Neural cell (in vitro differentiated cells): ENCODE measurements at regions not wholly inside any gene's neighbourhood (a gene's known extent, or its start where the extent isn't known, plus 50 kb on each side); places are given as distances from the start of the nearest gene placed in this dataset.

Experiments
- H2AFZ ChIP-seq: fragments of 200-600, 300-800 bp; sonication (generic), shearing (Covaris generic); 2 replicates; pipeline ENCODE4 v1.6.0; 2014; ENCODE audit warnings: low read depth, mild to moderate bottlenecking, antibody characterized with exemption, low read length, moderate library complexity
- H3F3A ChIP-seq: fragments of 200-600 bp; shearing (Covaris generic); 2 replicates; pipeline ENCODE4 v1.6.1; 2016; ENCODE audit warnings: mild to moderate bottlenecking, moderate library complexity, mixed read lengths, antibody characterized with exemption, low read length; ENCODE audit not compliant: insufficient read depth, poor library complexity, severe bottlenecking
- H3K27ac ChIP-seq: fragments of 200-600, 300-800 bp; sonication (generic), shearing (Covaris generic); 2 replicates; pipeline ENCODE4 v1.5.1; 2014; ENCODE audit warnings: mild to moderate bottlenecking, low read length, moderate library complexity
- H3K27me3 ChIP-seq: fragments of 300-800, 200-600 bp; sonication (generic), shearing (Covaris generic); 2 replicates; pipeline ENCODE4 v1.6.0; 2014; ENCODE audit warnings: mild to moderate bottlenecking, low read depth, low read length, moderate library complexity; ENCODE audit not compliant: insufficient read depth
- H3K36me3 ChIP-seq: fragments of 300-800, 200-600 bp; sonication (generic), shearing (Covaris generic); 2 replicates; pipeline ENCODE4 v1.5.1; 2014; ENCODE audit warnings: mild to moderate bottlenecking, antibody characterized with exemption, low read length, moderate library complexity; ENCODE audit not compliant: insufficient read depth
- H3K4me2 ChIP-seq: fragments of 300-800, 200-600 bp; sonication (generic), shearing (Covaris generic); 2 replicates; pipeline ENCODE4 v1.6.0; 2014; ENCODE audit warnings: mild to moderate bottlenecking, low read length
- H3K4me3 ChIP-seq: fragments of 300-800, 200-600 bp; sonication (generic), shearing (Covaris generic); 2 replicates; pipeline ENCODE4 v1.5.1; 2014; ENCODE audit warnings: mild to moderate bottlenecking, low read length, moderate library complexity
- H3K79me2 ChIP-seq: fragments of 200-600 bp; shearing (Covaris generic); replicated peaks from 2 replicates; pipeline ENCODE4 v1.6.0; 2014; ENCODE audit warnings: mild to moderate bottlenecking, low read length, moderate library complexity; ENCODE audit not compliant: insufficient read depth
- H3K9ac ChIP-seq: fragments of 300-800, 200-600 bp; sonication (generic), shearing (Covaris generic); 2 replicates; pipeline ENCODE4 v1.6.1; 2016; ENCODE audit warnings: mild to moderate bottlenecking, low read length, mixed read lengths
- H3K9me2 ChIP-seq: fragments of 200-600 bp; shearing (Covaris generic); 2 replicates; pipeline ENCODE4 v1.6.1; 2016; ENCODE audit warnings: mild to moderate bottlenecking, low read length, mixed read lengths; ENCODE audit not compliant: insufficient read depth
- H3K9me3 ChIP-seq: fragments of 200-600, 300-800 bp; sonication (generic), shearing (Covaris generic); 2 replicates; pipeline ENCODE4 v1.6.1; 2016; ENCODE audit warnings: mild to moderate bottlenecking, mixed run types, low read length, moderate library complexity, mixed read lengths
- H4K20me1 ChIP-seq: fragments of 200-600 bp; shearing (Covaris generic); 2 replicates; pipeline ENCODE4 v1.6.1; 2016; ENCODE audit warnings: mild to moderate bottlenecking, mixed run types; ENCODE audit not compliant: insufficient read depth
- CTCF ChIP-seq: fragments of 450-650 bp; IDR thresholded peaks from 2 replicates; pipeline ENCODE4 v1.5.1; 2014; ENCODE audit warnings: antibody characterized with exemption, mild to moderate bottlenecking, moderate library complexity; ENCODE audit not compliant: poor library complexity, severe bottlenecking
- EP300 ChIP-seq: fragments of 450-650 bp; conservative IDR thresholded peaks from 2 replicates; pipeline ENCODE4 v1.6.1; 2014; ENCODE audit warnings: antibody characterized with exemption, mild to moderate bottlenecking, moderate library complexity; ENCODE audit not compliant: poor library complexity, severe bottlenecking
- EZH2 ChIP-seq: fragments of 200-600, 300-800 bp; shearing (Covaris generic), sonication (generic); IDR thresholded peaks from 2 replicates; pipeline ENCODE4 v1.6.1; 2014; ENCODE audit warnings: antibody characterized with exemption, low read length, borderline replicate concordance, mild to moderate bottlenecking; ENCODE audit not compliant: insufficient read depth, poor library complexity, severe bottlenecking
- MXI1 ChIP-seq: fragments of 450-650 bp; conservative IDR thresholded peaks from 2 replicates; pipeline ENCODE4 v1.6.1; 2014; ENCODE audit warnings: antibody characterized with exemption, mild to moderate bottlenecking; ENCODE audit not compliant: poor library complexity, severe bottlenecking
- POLR2AphosphoS5 ChIP-seq: IDR thresholded peaks from 2 replicates; pipeline ENCODE4 v1.6.1; 2012
- RAD21 ChIP-seq: fragments of 450-650 bp; conservative IDR thresholded peaks from 2 replicates; pipeline ENCODE4 v1.6.1; 2014; ENCODE audit warnings: antibody characterized with exemption, mild to moderate bottlenecking, moderate library complexity
- SMC3 ChIP-seq: fragments of 450-650 bp; conservative IDR thresholded peaks from 2 replicates; pipeline ENCODE4 v1.6.1; 2014; ENCODE audit warnings: antibody characterized with exemption, mild to moderate bottlenecking, moderate library complexity; ENCODE audit not compliant: poor library complexity
- TAF1 ChIP-seq: IDR thresholded peaks from 2 replicates; pipeline ENCODE4 v1.6.1; 2012; ENCODE audit warnings: low read depth
- TF ChIP-seq, protein P1 (sequence below): IDR thresholded peaks from 2 replicates; pipeline ENCODE4 v1.6.1; 2012; ENCODE audit warnings: borderline replicate concordance

DNA sequence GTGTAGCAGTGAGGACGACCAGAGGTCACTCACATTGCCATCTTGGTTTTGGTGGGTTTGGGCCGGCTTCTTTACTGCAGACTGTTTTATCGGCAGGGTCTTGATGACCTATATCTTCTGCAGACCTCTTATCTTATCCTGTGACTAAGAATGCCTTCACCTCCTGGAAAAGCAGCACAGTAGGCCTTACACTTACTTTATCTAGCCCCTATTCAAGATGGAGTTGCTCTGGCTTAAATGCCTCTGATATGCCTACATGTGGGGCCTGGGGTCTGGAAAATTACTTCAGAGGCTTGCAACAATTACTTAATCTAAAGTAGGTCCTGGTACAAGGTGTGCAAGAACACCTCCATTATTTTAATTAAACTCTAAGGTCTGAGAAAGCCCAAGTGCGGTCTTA, 86.9 kb upstream of the IL12B start:
- no peaks in the 10 kb centered on the region for H3K9me2 ChIP-seq
- H3K9me3 ChIP-seq, result no peaks in the 10 kb centered on the region
- no peaks in the 10 kb centered on the region for H4K20me1 ChIP-seq
- no peaks in the 10 kb centered on the region for H3K79me2 ChIP-seq
- no peaks in the 10 kb centered on the region for H3F3A ChIP-seq
- H3K27me3 ChIP-seq, result no peaks in the 10 kb centered on the region
- H3K36me3 ChIP-seq, result no peaks in the 10 kb centered on the region
- no peak overlapping the region for H3K9ac ChIP-seq
- no peak overlapping the region for H3K4me2 ChIP-seq
- H3K27ac ChIP-seq, result no peak overlapping the region
- H2AFZ ChIP-seq, result no peak overlapping the region
- TF ChIP-seq, protein P1, sequence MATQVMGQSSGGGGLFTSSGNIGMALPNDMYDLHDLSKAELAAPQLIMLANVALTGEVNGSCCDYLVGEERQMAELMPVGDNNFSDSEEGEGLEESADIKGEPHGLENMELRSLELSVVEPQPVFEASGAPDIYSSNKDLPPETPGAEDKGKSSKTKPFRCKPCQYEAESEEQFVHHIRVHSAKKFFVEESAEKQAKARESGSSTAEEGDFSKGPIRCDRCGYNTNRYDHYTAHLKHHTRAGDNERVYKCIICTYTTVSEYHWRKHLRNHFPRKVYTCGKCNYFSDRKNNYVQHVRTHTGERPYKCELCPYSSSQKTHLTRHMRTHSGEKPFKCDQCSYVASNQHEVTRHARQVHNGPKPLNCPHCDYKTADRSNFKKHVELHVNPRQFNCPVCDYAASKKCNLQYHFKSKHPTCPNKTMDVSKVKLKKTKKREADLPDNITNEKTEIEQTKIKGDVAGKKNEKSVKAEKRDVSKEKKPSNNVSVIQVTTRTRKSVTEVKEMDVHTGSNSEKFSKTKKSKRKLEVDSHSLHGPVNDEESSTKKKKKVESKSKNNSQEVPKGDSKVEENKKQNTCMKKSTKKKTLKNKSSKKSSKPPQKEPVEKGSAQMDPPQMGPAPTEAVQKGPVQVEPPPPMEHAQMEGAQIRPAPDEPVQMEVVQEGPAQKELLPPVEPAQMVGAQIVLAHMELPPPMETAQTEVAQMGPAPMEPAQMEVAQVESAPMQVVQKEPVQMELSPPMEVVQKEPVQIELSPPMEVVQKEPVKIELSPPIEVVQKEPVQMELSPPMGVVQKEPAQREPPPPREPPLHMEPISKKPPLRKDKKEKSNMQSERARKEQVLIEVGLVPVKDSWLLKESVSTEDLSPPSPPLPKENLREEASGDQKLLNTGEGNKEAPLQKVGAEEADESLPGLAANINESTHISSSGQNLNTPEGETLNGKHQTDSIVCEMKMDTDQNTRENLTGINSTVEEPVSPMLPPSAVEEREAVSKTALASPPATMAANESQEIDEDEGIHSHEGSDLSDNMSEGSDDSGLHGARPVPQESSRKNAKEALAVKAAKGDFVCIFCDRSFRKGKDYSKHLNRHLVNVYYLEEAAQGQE, result no peak
- TF ChIP-seq MXI1 (no peak), SMC3 (no peak), EP300 (no peak), RAD21 (no peak), POLR2AphosphoS5 (no peak), CTCF (no peak), EZH2 (no peak), TAF1 (no peak)
- no peak overlapping the region for H3K4me3 ChIP-seq

- Histone ChIP-seq H3K4me3 (no peak overlapping the region), H3K27ac (no peak overlapping the region), H3K4me2 (no peak overlapping the region), H3K9me3 (no peaks in the 10 kb centered on the region), H3K79me2 (no peaks in the 10 kb centered on the region), H2AFZ (no peak overlapping the region), H3K27me3 (no peaks in the 10 kb centered on the region), H3K36me3 (no peaks in the 10 kb centered on the region), H3K9ac (no peak overlapping the region), H4K20me1 (no peaks in the 10 kb centered on the region), H3K9me2 (no peaks in the 10 kb centered on the region), H3F3A (no peaks in the 10 kb centered on the region)
- no peak for TF ChIP-seq MXI1
- no peak for TF ChIP-seq RAD21
- TF ChIP-seq, protein P1, result no peak
- no peak for TF ChIP-seq SMC3
- TF ChIP-seq CTCF, result no peak
- TF ChIP-seq TAF1, result no peak
- no peak for TF ChIP-seq EP300
- no peak for TF ChIP-seq EZH2
- TF ChIP-seq POLR2AphosphoS5, result no peak
Observed at GRCh38 chr5:159419576-159419975, 89.3 kb upstream of the IL12B start.
